ENCODE measurements at regions not wholly inside any gene's neighbourhood (a gene's known extent, or its start where the extent isn't known, plus 50 kb on each side); places are given as distances from the start of the nearest gene placed in this dataset.

GRCh38 chr4:165720411-165721082, 152.5 kb upstream of the TLL1 start:
- CTCF ChIA-PET: no interaction called here

GRCh38 chr4:165721815-165722214, 151.2 kb upstream of the TLL1 start:
- Histone ChIP-seq H3K27ac (ENCODE audit: low read length) (no peak overlapping the region), H3K27me3 (replicated peaks in 1 of 2; ENCODE audit: control insufficient read depth in 2 of 2, extremely low read depth in 1 of 2, insufficient read depth in 2 of 2, low read length in 1 of 2) (no peaks in the 10 kb centered on the region), H3K9me3 (no peaks in the 10 kb centered on the region), H3K4me3 (ENCODE audit: control insufficient read depth in 1 of 2, extremely low read depth in 1 of 2, low read length in 1 of 2) (no peak overlapping the region), H3K4me1 (ENCODE audit: control insufficient read depth in 1 of 2, extremely low read depth in 1 of 2, insufficient read depth in 2 of 2, low read length in 2 of 2) (no peaks in the 10 kb centered on the region), H3K36me3 (ENCODE audit: control insufficient read depth in 2 of 2, extremely low read depth in 1 of 2, insufficient read depth in 1 of 2, low read length in 1 of 2) (no peaks in the 10 kb centered on the region)
- Mint-ChIP-seq H3K36me3 (no peaks in the 10 kb centered on the region), H3K4me3 (no peak overlapping the region), H3K4me1 (no peaks in the 10 kb centered on the region), H3K9me3 (peaks cover 0 to 3% (median 0%) of the 10 kb centered on the region in 3 donors), H3K27me3 (peaks cover 0 to 5% of the 10 kb centered on the region in 2 donors), H3K27ac (no peak overlapping the region)
- ChIA-PET CTCF (no interaction called here), POLR2A (no interaction called here)
- WGBS (ENCODE audit: insufficient coverage): 50% methylated on average over 4 of the region's 4 CpGs
- DNase-seq: no peak
- no peak for ATAC-seq (replicated peaks in 1 of 4)

More at GRCh38 chr4:165720411-165721082, 152.5 kb upstream of the TLL1 start:
- Histone ChIP-seq H3K36me3 (ENCODE audit: control insufficient read depth in 2 of 2, extremely low read depth in 1 of 2, insufficient read depth in 1 of 2, low read length in 1 of 2) (no peaks in the 10 kb centered on the region), H3K9me3 (no peaks in the 10 kb centered on the region), H3K4me1 (ENCODE audit: control insufficient read depth in 1 of 2, extremely low read depth in 1 of 2, insufficient read depth in 2 of 2, low read length in 2 of 2) (no peaks in the 10 kb centered on the region), H3K27me3 (replicated peaks in 1 of 2; ENCODE audit: control insufficient read depth in 2 of 2, extremely low read depth in 1 of 2, insufficient read depth in 2 of 2, low read length in 1 of 2) (no peaks in the 10 kb centered on the region), H3K4me3 (ENCODE audit: control insufficient read depth in 1 of 2, extremely low read depth in 1 of 2, low read length in 1 of 2) (no peak overlapping the region), H3K27ac (ENCODE audit: low read length) (no peak overlapping the region)
- Mint-ChIP-seq H3K4me3 (no peak overlapping the region), H3K4me1 (no peaks in the 10 kb centered on the region), H3K27ac (no peak overlapping the region), H3K36me3 (no peaks in the 10 kb centered on the region), H3K27me3 (peaks cover 0 to 5% of the 10 kb centered on the region in 2 donors), H3K9me3 (no peaks in the 10 kb centered on the region)
- DNase-seq (no peak), ATAC-seq (replicated peaks in 1 of 4) (no peak)
- WGBS (ENCODE audit: insufficient coverage): 100% methylated on average over 1 of the region's 2 CpGs
- POLR2A ChIA-PET: no interaction called here

DNA sequence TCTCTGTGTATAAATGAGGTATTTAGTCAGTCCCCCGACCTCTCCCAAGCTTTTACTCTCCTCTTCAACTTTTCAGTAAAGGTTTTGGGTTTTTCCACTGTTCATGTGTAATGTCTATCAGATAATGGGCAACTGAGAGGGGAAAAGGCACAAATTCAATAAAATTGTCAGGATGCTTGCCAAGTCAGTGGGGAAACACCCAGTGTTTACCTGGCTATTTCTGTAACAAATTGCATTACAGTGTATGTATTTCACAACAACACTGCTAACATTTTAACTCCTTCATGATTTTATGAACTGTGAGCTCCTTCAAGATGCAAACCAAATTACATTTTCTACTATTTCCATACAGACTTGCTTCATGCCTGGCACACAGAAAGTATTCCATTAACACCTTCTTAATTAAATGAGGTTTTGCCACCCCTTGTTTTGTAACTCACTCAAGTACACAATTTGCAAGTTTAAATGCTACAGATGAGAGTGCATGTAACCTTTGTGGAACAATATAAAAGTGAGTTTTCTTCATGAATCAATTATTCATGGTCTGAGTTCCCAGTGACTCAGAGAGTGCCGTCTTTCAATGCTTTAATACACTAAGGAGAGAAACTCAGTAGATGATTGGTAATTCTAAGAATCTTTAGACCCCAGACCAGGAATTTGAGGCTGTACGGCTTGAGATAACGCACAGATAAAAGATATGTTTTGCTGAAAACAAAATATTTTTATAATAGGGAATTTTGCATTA, 149.8 kb upstream of the TLL1 start:
- Mint-ChIP-seq H3K4me1 (no peaks in the 10 kb centered on the region), H3K4me3 (no peak overlapping the region), H3K27ac (no peak overlapping the region), H3K36me3 (no peaks in the 10 kb centered on the region), H3K9me3 (peaks cover 0 to 3% (median 0%) of the 10 kb centered on the region in 3 donors), H3K27me3 (peaks cover 0 to 5% of the 10 kb centered on the region in 2 donors)
- no peaks in the 10 kb centered on the region for H3K4me1 ChIP-seq (ENCODE audit: control insufficient read depth in 1 of 2, extremely low read depth in 1 of 2, insufficient read depth in 2 of 2, low read length in 2 of 2)
- no peak for ATAC-seq (replicated peaks in 1 of 4)
- no CpG with 5 or more reads among the region's 4 CpGs for WGBS (ENCODE audit: insufficient coverage)
- no peaks in the 10 kb centered on the region for H3K36me3 ChIP-seq (ENCODE audit: control insufficient read depth in 2 of 2, extremely low read depth in 1 of 2, insufficient read depth in 1 of 2, low read length in 1 of 2)
- H3K9me3 ChIP-seq: no peaks in the 10 kb centered on the region
- no peaks in the 10 kb centered on the region for H3K27me3 ChIP-seq (replicated peaks in 1 of 2; ENCODE audit: control insufficient read depth in 2 of 2, extremely low read depth in 1 of 2, insufficient read depth in 2 of 2, low read length in 1 of 2)
- CTCF ChIA-PET: no interaction called here
- no peak overlapping the region for H3K4me3 ChIP-seq (ENCODE audit: control insufficient read depth in 1 of 2, extremely low read depth in 1 of 2, low read length in 1 of 2)
- no peak for DNase-seq
- POLR2A ChIA-PET: no interaction called here
- no peak overlapping the region for H3K27ac ChIP-seq (ENCODE audit: low read length)

- H3K27me3 ChIP-seq (replicated peaks in 1 of 2; ENCODE audit: control insufficient read depth in 2 of 2, extremely low read depth in 1 of 2, insufficient read depth in 2 of 2, low read length in 1 of 2): no peaks in the 10 kb centered on the region
- no CpG with 5 or more reads among the region's 2 CpGs for WGBS (ENCODE audit: insufficient coverage)
- H3K27ac Mint-ChIP-seq: no peak overlapping the region
- H3K4me3 Mint-ChIP-seq: no peak overlapping the region
- H3K9me3 Mint-ChIP-seq: peaks cover 0 to 3% (median 0%) of the 10 kb centered on the region in 3 donors
- DNase-seq (no peak), ATAC-seq (replicated peaks in 1 of 4) (no peak)
- no peaks in the 10 kb centered on the region for H3K4me1 Mint-ChIP-seq
- H3K9me3 ChIP-seq: no peaks in the 10 kb centered on the region
- ChIA-PET CTCF (no interaction called here), POLR2A (no interaction called here)
- no peaks in the 10 kb centered on the region for H3K4me1 ChIP-seq (ENCODE audit: control insufficient read depth in 1 of 2, extremely low read depth in 1 of 2, insufficient read depth in 2 of 2, low read length in 2 of 2)
- H3K36me3 ChIP-seq (ENCODE audit: control insufficient read depth in 2 of 2, extremely low read depth in 1 of 2, insufficient read depth in 1 of 2, low read length in 1 of 2): no peaks in the 10 kb centered on the region
- no peaks in the 10 kb centered on the region for H3K36me3 Mint-ChIP-seq
- no peak overlapping the region for H3K27ac ChIP-seq (ENCODE audit: low read length)
- H3K27me3 Mint-ChIP-seq: peaks cover 0 to 5% of the 10 kb centered on the region in 2 donors
- H3K4me3 ChIP-seq (ENCODE audit: control insufficient read depth in 1 of 2, extremely low read depth in 1 of 2, low read length in 1 of 2): no peak overlapping the region
These were observed 148.3 kb upstream of the TLL1 start for GRCh38 chr4:165724786-165725185.

DNA sequence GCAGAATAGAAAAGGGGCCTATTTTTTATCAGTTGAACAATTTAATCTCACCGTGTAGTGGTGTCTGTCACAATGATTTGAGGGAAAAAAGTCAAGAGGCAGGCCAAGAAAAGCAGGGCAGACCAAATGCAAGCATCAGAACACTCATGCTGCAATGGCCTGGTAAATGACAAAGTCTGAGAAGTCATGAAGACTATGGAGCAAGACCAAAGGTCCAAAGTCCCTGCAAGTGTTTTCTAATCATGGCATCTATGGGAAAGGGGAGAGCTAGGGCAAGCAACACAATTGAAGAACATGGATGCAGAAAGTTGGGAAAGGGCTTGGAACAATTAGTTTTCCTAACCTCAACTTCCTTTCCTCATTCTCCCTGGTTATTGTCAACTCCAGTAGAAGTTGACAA, 147.7 kb upstream of the TLL1 start:
- WGBS (ENCODE audit: insufficient coverage): 88% methylated on average over 1 of the region's 1 CpG

GRCh38 chr4:165726831-165727230, 146.2 kb upstream of the TLL1 start:
- POLR2A ChIA-PET: no interaction called here
- Mint-ChIP-seq H3K4me1 (no peaks in the 10 kb centered on the region), H3K9me3 (peaks cover 0 to 6% (median 4%) of the 10 kb centered on the region in 3 donors), H3K27ac (no peak overlapping the region), H3K4me3 (no peak overlapping the region), H3K27me3 (peaks cover 0 to 5% of the 10 kb centered on the region in 2 donors), H3K36me3 (no peaks in the 10 kb centered on the region)
- no peaks in the 10 kb centered on the region for H3K4me1 ChIP-seq (ENCODE audit: control insufficient read depth in 1 of 2, extremely low read depth in 1 of 2, insufficient read depth in 2 of 2, low read length in 2 of 2)
- WGBS (ENCODE audit: insufficient coverage): 73% methylated on average over 2 of the region's 2 CpGs
- H3K4me3 ChIP-seq (ENCODE audit: control insufficient read depth in 1 of 2, extremely low read depth in 1 of 2, low read length in 1 of 2): no peak overlapping the region
- DNase-seq (no peak), ATAC-seq (replicated peaks in 1 of 4) (no peak)
- no peaks in the 10 kb centered on the region for H3K36me3 ChIP-seq (ENCODE audit: control insufficient read depth in 2 of 2, extremely low read depth in 1 of 2, insufficient read depth in 1 of 2, low read length in 1 of 2)
- CTCF ChIA-PET: no interaction called here
- no peaks in the 10 kb centered on the region for H3K27me3 ChIP-seq (replicated peaks in 1 of 2; ENCODE audit: control insufficient read depth in 2 of 2, extremely low read depth in 1 of 2, insufficient read depth in 2 of 2, low read length in 1 of 2)
- H3K27ac ChIP-seq (ENCODE audit: low read length): no peak overlapping the region
- H3K9me3 ChIP-seq: no peaks in the 10 kb centered on the region

More for the DNA sequence above, 147.7 kb upstream of the TLL1 start:
- POLR2A ChIA-PET: no interaction called here
- no peak for ATAC-seq (replicated peaks in 1 of 4)
- H3K27ac Mint-ChIP-seq: no peak overlapping the region
- DNase-seq: no peak
- Histone ChIP-seq H3K36me3 (ENCODE audit: control insufficient read depth in 2 of 2, extremely low read depth in 1 of 2, insufficient read depth in 1 of 2, low read length in 1 of 2) (no peaks in the 10 kb centered on the region), H3K4me1 (ENCODE audit: control insufficient read depth in 1 of 2, extremely low read depth in 1 of 2, insufficient read depth in 2 of 2, low read length in 2 of 2) (no peaks in the 10 kb centered on the region), H3K4me3 (ENCODE audit: control insufficient read depth in 1 of 2, extremely low read depth in 1 of 2, low read length in 1 of 2) (no peak overlapping the region), H3K27me3 (replicated peaks in 1 of 2; ENCODE audit: control insufficient read depth in 2 of 2, extremely low read depth in 1 of 2, insufficient read depth in 2 of 2, low read length in 1 of 2) (no peaks in the 10 kb centered on the region), H3K27ac (ENCODE audit: low read length) (no peak overlapping the region), H3K9me3 (no peaks in the 10 kb centered on the region)
- no peaks in the 10 kb centered on the region for H3K36me3 Mint-ChIP-seq
- H3K9me3 Mint-ChIP-seq: peaks cover 0 to 3% (median 0%) of the 10 kb centered on the region in 3 donors
- no peak overlapping the region for H3K4me3 Mint-ChIP-seq
- peaks cover 0 to 5% of the 10 kb centered on the region in 2 donors for H3K27me3 Mint-ChIP-seq
- CTCF ChIA-PET: no interaction called here
- H3K4me1 Mint-ChIP-seq: no peaks in the 10 kb centered on the region

Measured in T-cell (primary cell).